Lung microvascular endothelial cell (primary cell): ENCODE measurements at regions not wholly inside any gene's neighbourhood (a gene's known extent, or its start where the extent isn't known, plus 50 kb on each side); places are given as distances from the start of the nearest gene placed in this dataset.

Experiments used
- DNase-seq, 2 donors: peaks; one replicate each; pipeline versions ENCODE4 v3.0.0 to v3.0.0-alpha.2; 2010; ENCODE audit warnings: low read depth in 2 of 2

DNA sequence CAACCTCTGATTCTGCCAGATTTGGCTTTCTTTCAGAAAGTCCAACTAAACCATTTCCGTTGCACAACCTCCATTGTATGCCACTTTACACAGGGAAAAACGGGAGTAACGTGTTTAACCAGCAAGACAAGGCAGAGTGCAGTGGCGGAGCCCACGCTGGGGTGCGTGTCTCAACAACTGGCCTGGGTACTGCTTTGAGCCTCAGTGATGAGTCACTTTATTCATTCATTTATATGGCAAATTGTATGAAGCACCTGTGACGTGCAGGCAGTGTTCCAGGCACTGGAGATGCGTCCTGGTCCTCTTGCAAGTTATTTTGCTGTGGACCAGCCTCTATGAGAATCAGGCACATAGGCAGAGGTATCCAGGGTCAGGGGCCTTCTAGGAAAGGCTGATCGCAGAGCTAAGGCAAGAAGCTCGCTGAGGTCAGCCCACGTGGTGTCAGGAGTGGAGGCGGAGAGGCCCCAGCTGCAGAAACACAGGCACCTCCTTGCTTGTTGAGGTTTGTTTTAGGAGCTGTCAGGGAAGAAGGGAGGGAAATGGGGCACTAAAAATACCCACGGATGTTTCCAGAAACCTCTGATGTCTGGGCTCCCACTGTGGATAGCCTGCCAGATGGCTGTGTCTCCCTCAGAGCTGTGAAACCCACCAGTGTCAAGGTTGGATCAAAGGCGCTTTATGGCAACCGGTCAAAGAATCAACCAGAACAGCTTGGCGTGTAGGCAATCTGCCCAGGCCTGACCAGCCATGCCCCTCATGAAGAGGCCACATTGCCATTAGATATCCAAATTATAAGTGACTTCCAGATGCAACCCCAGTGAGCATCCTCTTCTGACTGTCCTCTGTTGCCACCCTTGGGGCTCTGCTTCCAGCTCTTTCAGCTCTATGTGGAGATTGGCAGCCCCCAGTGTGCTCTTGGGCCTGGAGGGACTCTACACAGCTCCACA, 157.2 kb downstream of the CD83 start:
- DNase-seq, result no peak

GRCh38 chr6:14275493-14275851, 157.9 kb downstream of the CD83 start:
- DNase-seq, result no peak

DNA sequence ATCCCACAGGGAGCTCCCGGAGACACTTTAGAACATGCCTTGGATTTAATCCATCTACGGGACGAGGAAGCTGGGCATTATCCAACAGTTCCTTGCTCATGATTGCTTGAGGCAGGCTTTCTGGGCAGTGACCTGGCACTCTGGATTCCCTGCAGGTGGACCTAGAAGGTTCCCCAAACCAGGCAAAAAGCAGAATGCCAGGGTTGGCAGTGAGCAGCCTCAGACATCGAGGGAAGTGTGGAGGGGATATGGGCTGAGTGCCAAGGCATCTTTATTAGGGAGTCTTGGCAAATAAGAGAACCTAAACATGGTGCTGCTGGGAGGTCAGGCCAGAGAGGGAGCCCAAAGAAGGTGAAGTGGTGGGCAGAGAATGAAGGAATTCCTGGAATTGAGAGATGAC, 158.5 kb downstream of the CD83 start:
- DNase-seq, result no peak

DNA sequence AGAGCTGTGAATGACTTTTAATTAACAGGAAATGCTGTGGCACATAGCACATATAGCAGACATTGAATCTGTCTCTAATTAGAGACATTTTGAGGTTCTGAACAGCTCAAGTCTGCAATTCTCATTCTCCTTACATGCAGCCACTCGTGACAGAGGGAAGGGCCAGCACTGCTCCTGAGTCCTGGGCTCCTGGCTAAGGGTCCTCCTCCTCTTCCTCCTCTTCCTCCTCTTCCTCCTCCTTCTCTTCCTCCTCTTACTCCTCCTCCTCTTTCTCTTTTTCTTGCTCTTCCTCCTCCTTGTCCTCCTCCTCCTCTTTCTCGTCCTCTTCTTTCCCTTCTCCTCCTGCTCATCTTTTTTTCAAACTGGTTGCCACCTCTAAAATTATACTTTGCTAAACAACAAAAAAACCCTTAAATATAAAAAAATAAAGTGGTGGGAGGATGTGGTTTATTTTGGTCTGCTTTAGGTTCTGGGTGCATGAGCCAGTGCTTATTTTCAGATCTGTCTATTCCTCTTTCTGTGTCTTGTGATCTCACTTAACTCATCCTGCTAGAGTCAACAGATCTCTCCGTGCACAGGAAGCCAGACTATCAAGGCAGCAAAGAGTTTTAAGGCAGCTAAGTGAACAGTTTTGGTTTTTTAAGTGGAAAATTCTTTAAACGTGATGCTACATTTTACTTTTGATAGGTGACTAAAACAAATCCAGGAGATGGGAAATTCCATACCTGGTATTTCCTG, 159.3 kb downstream of the CD83 start:
- no peak for DNase-seq

DNA sequence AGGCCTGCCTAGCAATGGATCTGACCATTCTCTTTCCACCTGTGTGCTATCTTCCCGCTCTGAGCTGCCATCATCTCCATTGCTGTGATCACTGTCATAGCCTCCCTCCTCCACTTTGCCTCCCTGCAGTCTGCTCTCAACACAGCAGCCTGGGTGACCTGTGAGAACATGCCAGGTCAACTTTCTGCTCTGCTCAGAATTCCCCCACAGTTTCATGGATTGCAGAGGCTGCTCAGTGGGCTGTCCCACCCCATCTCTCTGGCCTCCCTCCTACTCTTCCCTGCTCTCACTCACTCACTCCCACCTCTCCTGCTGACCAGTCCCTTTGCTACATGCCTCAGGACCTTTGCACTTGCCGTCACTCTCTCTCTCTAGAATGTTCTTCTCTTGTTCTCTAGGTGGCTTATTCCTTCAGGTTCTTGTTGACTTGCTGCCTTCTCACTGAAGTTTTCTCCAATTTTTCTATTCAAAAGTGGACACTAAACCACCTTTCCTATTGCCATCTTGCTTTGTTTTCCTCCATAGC, 159.9 kb downstream of the CD83 start:
- no peak for DNase-seq

GRCh38 chr6:14278006-14278405, 160.4 kb downstream of the CD83 start:
- no peak for DNase-seq

DNA sequence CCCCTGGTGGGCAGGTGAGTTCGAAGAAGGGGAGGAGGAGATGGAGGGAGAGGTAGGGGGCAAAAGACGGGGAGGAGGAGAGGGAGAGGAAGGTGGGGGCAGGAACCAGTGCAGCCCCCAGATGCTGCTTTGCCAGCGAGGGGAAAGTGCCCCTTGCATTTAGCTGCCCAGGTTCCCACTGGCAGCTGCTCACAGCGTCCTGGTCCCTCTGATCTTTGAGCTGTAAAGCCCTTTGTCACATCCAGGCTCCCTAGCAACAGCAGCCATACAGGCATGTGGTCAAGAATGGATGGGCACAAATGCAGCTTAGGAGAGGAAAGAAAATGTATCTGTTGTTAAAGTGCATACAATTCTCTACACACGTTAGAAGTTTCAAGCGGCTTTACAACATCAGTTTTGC, 160.9 kb downstream of the CD83 start:
- DNase-seq, result no peak

DNA sequence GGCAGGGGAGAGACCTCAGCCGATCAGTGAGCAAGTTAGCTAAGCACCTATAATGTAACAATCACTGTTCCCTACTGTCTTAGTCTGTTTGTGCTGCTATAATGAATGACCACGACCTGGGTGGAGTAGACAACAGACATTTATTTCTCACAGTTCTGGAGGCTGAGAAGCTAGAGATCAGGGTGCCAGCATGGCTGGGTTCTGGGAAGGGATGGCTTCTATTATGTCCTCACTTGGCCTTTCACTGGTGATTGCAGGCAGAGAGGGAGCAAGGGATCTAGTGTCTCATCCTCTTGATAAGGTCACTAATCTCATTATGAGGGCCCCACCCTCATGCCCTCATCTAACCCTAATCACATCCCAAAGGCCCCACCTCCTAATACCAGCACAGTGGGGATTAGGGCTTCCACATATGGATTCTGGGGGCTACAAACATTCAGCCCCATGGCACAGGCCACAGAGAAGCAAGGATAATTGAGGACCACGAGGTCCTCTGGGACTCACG, 162.5 kb downstream of the CD83 start:
- no peak for DNase-seq

DNA sequence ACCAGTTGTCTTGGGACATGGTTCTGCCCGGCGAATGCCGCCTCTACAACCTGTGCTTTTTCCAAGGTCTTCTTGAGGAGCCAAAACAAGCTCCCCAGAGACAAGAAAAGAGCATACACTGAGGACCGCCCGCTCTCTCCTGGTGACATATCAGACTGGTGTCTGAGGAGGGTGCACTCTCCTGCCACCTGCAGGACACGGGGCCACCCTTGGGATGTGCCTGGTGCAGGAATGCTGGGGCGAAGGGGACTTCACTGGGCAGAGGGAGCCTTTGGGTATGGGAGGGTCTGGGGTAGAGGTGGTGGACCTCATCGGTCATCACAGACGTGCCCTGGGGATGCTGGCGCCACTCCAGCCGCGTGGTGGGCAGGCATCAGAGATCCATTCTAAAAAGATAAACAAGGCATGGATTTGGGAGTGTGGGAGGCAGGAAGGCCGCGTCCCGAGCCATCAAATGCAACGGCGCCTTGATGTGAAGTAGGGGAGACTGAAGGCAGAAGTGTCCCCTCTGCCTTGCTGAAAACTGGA, 163.3 kb downstream of the CD83 start:
- DNase-seq, result no peak

GRCh38 chr6:14281811-14282660, 164.5 kb downstream of the CD83 start:
- DNase-seq, result no peak

GRCh38 chr6:14282854-14283505, 165.4 kb downstream of the CD83 start:
- DNase-seq, result no peak

- DNase-seq, result no peak
Observed at GRCh38 chr6:14283600-14284235, 166.1 kb downstream of the CD83 start.

DNA sequence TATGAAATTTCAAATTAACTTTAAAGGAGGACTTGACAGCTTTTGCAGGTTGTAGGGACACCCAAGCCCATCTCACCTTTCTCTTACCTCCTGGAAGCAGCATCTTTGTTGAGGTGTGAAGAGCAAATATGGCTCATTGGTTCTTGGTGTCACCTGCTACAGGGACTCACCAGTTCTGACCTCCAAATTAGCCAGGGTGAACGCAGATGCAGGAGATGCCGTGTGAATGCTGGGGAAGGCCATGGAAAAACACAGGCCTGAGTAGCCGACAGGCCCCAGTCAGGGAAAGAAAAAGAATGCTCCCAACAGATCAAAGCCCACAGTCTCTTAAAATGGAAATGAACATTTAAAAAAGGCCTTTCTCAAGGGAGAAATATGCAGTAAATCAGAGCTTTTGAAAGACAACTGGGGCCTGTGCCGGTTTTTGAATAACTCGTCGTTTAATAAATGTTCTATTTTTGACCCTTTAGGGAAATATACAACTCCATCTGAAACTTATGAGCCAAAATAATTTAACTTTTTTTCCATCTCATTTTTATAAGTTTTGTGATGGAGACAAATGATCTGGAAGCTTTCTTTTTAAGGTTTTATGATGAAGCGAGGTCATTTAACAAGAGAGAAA, 167.5 kb downstream of the CD83 start:
- DNase-seq, result no peak

DNA sequence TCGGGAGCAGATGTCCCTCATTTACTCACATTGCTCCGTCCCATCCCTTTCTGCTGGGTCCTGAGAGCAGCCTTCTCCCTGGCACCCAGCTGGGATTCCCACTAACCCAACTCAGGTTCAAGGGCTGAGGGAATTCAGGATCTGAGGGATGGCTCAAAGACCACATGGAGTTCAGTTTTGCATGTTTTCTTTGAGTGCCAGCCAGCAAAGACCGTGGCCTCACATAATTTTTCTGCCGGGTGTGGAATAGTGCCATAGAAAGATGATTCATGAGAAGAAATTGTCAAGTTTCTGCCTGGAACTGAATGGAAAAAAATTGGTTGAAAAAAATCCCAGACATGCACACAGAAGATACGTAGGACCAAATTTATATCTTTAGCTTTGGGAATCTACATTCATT, 168.6 kb downstream of the CD83 start:
- DNase-seq, result peak; percentile 17 to 58

- no peak for DNase-seq
Observed at GRCh38 chr6:14286634-14287428, 169.3 kb downstream of the CD83 start.

DNA sequence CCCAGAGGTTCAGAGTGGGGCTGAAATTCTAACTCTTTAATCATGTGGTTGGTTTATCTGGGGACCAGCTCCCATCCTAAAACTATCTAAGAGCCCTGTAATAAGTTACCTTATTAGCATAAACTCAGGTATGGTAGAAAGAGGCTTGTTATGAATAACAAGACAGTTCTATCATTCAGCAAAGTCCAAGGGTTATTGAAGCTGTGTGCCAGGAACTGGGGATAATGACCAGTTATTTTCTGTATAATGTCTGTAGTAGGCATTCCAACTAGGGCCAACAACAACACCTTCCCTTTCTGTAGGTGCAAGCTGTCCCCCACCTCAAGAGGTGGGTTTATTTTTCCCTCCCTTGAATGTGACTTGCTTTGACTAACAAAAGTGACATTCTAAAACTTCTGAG, 170.1 kb downstream of the CD83 start:
- DNase-seq, result no peak

GRCh38 chr6:14288910-14289309, 171.3 kb downstream of the CD83 start:
- DNase-seq, result no peak

DNA sequence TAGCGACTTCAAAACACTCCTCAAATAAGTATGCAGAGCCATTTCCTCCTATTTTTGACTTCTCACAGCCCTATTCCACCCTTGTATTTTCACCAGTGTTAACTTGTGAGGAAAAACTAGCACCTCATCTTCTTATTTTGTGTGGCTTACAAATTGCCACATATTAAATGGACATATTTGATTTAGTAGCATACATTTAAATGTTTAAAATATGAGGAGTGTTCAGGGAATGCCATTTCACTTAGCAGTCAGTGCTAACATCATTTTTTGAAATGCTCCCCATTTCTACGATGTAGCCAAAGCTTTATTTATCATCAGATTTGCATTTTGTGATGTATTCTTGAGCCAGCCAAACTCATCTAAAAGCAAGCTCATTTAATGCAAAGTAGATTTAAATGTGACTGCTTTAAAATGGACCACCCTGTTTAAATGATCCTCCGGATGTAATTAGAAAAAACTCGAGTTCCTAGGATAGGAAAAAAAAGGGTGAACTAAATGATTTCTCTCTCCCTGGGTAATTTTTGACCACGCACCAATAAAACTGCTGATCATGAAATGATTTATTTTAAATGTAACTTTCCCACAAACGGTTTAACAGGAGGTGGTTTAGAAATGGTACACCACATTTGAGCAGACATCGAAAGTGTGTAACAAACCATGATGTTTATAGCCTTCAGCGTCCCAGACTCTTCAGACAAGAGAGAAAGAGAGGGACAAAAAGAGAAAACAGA, 172.6 kb downstream of the CD83 start:
- DNase-seq, result no peak
